NCI-H345 treated with DMSO at 0.1 percent for 48 hours (cell line): ENCODE measurements at regions not wholly inside any gene's neighbourhood (a gene's known extent, or its start where the extent isn't known, plus 50 kb on each side); places are given as distances from the start of the nearest gene placed in this dataset.
A peak's percentile ranks its signal among the peaks of the same experiment; 100 is the strongest.

Experiments used
- DNase-seq: peaks from one replicate; lab custom pipeline; 2025; ENCODE audit not compliant: unreplicated experiment; lab: John Stamatoyannopoulos, UW

DNA sequence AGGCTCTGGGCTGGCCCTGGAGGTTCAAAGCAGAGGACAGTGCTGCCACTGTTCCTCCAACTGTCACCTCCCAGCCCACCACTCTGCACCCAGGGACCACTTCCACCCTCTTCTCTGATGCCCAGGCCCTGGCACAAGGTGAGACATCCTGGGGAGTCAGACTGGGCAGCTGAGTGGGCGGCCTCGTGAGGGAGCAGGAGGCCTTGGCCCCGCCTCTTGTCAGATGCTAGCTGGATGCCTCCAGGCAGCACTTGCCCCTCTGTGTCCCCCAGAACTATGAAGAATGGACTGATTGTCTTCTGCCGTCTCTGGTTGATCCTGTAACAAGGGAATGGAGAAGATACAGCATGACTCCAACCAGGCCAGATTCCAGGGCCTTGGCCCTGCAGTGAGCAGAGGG is 191.0 kb upstream of the LINGO1 start:
- DNase-seq = no peak

DNA sequence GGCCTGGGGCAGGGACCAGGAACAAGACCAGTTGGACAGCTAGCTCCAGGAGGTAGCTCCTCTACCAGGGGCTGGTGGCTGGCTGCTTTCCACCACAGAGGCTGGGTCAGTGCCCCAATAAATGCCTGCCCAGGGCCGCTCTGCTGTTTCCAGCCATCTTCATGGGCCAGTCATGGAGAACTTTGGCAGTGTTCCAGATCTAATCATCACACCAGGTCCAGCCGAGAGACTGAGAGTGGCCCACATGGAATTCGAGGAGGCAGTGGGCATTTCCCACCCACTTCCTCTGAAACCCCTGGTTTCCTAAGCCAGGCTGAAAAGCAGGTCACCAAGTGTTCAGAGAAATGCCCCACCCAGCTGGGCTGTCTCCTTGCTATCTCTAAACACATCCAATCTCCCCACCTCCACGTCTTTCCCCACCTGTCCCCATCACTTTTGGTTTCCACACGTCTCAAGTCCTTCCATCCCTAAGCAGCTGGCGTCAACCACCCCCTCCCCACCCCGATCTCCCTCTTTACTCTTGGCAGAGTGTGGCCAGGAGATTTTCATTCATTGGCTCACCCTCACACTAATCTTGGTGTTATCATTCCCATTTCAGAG is 190.0 kb upstream of the LINGO1 start:
- DNase-seq = no peak

DNA sequence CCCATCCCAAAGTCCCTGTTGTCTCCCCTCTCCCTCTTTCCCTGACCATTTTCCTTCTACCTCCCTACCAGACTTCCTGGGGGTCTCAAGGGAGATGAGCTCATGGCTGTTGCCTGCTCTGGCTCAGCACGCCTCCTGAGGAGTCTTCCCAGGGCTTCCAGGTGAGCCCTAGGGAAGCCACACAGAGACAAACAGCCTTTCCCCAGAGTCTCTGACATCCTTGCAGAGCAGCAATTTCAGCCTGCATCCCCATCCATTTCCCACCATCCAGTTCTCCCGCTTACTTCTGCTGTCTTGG is 189.2 kb upstream of the LINGO1 start:
- no peak for DNase-seq

DNA sequence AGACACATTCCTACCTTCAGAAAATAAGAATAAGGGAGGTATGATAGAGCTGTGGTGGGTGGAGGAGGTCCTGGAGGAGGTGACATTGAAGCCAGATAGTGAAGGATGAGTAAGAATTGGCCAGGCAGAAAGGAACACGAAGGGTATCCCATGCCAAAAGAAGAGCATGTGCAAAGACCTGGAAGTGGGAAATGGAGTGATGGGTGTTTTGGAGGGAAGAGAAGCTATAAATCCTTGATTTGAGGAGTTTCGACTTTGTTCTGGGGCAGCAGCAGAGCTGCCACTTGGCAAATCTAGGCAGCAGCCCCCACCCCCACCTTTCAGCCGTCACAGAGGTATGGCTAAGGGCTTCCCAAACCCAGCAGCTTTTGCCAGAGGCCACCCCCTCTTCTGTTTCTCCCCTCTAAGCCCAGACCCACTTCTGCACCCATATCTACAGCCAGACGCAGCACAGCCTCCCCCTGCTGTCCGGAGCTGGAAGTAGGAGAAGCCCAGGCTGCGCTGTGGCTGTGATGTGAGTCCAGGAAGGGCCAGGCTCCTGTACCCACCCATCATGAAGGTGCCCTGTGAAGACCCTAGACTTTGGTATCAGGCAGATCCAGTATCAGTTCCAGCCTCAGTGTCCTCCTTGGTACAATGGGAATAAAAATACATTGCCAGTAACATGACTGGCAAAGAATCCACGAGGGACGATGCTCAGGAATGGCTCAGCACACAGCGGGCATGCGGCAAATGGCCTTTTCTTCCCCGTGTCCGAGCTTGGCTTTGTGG is 188.7 kb upstream of the LINGO1 start:
- peak; percentile 8 for DNase-seq

DNA sequence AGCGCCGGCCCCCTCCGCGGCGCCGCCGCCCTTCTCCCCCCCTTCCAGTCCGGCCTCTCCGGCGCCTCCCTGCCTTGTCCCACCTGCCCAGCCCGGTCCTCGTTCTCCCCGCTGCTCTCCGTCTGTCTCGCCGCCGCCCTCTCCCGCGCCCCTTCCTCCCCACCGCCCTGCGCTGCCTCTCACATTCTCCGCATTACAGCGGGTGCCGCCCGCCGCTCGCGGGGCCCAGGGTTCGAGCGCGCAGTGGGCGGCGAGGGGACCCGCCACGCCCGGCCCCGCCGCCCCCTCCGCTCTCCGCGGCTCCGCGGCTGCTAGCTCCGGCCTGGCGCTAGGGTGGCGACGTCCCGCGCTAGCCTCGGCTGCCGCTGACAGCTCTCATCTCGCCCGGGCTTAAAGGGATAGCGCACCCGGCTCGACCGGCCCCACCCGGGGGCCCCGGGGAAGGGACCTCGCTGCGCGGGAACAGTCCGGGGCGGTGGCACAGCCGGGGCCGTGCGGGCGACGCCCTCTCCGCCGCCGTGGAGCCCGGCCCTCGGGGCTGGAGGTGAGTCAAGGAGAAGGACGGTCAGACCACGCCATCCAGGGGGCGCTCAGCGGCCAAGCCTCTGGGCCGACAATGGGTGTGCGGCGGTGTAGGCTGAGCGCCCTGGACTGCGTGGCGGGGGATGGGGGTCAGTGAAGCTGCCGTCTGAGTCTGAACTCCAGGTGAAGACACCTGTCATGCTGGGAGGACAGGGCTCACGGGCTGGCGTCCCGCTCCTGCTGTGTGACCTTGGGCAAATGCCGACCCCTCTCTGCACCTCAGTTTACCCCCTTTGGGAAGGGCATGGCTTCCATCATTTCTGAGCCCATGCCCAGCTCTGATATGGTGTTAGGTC is 187.4 kb upstream of the LINGO1 start:
- DNase-seq = no peak

DNA sequence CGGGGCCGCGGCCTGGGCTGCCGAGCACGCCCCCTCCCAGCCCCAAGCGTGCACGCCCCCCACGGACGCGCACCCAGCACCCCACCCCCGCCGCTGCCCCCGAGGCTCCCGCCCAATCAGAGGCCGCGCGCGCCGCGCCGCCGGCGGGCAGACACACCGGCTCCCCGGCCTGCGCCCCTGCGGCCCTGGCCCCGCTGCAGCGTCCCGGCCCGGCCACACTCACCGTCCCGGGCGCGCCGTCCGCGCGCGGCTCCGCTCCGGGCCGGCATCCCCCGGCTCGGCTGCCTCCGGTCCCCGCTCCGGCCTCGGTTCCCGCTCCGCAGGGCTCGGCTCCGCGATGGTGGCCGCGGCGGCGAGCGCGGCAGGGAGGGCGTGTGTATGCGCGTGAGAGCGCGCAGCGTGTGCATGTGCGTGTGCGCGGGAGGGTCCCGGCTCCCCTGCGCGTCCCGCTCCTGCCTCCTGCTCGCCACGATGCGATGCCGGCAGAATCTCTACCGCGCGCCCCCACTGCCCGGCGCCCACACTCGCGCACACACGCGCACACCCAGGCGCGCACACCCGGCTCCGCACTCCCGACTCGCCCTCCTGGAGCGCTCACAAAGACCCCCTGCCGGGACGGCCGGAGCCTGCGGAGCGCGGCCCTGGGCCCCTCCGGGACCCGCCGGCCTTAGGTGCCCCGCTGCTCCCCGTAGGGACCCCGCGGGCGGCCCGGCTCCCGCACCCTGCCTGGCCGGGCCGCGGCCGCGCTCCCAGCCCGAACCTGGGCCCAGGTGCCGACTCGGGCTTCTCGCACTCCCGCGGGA is 186.5 kb upstream of the LINGO1 start:
- no peak for DNase-seq

DNA sequence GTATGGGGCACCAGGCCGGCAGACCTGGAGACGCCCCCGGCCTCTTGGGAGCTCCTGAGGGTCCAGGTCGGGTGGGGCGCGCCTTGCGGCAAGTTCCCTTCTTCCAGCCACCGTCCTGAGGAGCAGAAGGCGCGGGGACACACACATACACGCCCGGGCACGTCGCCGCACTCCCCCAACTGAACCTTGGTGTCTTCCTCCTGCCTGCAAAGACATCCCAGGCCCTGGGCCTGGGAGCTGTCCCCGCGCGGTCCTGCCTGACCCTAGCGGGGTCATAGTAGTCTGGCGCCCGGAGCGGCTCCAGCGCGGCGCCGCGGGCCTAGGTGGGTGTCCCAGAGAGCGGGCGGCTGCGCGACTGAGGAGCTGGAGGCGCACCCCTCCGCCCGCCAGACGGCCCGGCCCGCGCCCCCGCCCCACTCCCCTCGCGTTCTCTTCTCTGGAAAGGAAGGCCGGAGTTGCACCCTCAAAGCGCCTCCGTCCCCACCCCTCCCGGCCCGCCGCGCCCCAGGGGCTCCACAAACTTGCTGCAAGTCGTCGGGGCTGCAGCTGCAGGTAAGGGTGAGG is 185.9 kb upstream of the LINGO1 start:
- no peak for DNase-seq

DNA sequence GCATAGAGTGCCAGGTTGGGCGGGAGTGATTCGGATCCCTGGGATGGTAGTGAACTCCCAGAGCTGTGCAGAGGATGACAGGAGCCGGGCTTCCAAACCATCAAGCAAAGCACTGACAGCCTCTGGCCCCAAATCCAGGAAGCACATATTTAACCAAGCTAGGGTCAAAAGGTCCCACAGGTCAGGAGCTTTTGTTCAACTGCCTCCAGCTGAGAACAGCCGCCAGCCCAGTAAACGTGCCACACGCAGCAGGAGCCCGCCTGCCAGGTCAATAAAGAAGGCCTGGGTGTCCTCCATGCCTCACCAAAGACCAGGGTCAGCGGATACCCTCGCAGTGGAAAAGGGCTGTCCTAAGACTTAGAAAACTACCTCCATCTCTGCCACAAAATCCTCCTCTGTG is 184.7 kb upstream of the LINGO1 start:
- DNase-seq = no peak

DNA sequence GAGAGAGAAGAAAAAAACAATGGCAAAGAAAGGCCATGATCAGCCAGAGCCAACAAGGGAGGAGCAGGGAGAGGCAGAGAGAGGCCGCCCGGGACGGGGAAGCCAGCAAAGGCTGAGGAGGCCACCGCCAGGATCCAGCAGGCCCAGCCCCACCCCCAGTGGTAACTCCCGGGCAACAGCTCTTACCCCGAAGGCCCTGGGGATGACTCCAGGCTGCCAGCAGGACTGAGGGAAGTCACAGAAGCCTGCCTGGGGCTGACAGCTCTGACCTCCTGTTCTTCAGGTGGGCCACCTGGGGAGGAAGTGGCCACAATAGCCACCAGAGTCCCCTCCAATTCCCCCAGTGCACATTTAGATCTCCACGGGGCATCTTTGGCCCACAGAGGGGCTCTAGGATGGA is 184.3 kb upstream of the LINGO1 start:
- DNase-seq = no peak

DNA sequence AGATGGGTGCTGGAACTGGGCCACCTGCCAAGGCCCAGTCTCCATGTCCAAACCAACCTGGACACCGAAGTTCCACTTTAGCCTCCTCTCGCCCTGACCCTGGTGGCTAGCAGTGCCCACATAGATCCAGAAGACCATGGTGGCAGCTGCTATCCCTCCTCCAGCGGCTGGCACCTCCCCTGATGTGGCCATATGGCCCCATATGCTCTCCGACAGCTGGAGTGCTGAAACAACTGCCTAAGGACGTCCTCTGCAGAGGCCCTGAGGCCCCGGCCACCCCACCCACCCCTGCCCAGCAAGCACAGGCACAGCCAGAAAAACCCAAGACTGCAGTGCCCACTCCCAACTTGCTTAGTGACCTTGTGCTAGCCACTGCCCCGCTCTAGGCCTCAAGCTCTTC is 182.3 kb upstream of the LINGO1 start:
- no peak for DNase-seq

DNA sequence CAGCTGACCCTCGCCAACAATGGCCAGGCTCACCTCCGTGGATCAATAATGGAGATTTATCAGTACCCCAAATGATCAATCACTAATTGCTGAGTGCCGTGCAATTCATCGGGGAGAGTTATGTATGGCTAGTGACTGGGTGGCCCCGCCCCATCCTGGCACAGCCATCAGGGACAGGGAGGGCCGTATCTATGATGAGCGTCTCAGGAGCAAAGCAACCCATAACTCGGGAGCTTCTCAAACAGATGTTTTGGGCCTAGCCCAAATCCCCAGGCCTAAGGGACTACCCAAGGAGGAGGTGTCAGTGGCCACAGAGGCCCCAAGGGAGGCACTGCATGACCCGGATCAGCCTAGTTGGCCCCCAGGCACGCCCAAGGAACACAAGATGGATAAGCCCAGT is 180.0 kb upstream of the LINGO1 start:
- DNase-seq = no peak

DNA sequence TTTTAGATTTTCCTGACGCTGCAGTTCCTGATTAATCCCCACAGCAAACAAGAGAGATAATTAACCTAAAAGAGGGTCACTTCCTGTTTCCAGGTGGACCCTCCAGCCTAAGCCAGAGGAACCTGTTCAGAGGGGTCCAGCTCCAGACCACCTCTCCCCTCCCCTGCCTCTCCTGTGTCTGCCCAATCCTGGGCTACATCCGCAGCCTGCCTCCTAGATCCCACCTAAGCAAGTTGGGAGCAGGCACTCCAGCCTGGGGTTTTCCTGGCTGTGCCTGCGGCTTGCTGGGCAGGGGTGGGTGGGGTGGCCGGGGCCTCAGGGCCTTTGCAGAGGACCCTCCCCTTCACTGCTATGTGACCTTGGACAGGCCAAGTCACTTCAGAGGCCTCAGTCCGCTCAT is 178.6 kb upstream of the LINGO1 start:
- DNase-seq = no peak

DNA sequence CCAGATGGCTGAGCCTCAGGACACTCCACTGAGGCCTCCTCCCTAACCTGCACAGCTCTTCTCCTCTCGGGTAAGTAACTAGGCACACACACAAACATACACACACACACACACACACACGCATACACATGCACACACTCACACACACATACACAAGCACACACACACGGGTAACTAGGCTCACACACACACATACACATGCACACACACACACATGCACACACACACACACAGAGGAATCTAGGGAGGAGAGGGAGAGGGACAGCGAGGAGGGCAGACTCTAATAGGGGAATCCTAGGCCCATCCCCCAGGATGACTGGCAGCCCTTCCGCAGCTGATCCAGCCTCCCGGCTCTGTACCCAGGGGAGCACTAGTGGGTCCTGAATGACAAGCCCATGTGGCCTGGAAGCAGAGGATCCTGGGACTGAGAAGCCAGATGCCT is 177.4 kb upstream of the LINGO1 start:
- DNase-seq = no peak

DNA sequence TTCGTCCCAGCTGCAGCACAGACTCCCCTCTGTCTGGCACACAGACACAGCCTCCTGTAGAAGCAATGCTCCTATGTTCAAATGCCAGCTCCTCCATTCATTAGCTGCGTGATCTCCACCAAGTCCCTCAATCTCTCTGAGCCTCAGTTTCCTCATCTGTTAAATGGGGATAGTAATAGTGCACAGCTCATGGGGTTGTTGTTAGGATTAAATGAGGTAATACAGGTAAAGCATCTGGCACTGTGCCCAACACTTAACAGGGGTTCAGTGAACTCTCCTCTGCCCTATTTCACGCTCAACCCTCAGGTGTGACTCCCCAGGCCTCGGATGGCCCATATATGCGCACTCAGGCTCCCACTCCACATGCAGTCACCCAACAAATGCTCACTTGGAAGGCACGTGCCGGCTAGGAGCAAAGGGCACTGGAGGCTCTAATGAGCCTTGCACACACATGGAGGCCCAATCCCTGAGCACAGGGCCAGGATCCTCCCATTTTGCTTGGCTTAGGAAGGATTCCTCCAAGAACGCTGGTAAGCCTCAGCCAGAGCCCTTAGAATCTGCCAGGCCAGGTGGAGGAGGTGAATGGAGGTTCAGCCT is 176.0 kb upstream of the LINGO1 start:
- DNase-seq = no peak

DNA sequence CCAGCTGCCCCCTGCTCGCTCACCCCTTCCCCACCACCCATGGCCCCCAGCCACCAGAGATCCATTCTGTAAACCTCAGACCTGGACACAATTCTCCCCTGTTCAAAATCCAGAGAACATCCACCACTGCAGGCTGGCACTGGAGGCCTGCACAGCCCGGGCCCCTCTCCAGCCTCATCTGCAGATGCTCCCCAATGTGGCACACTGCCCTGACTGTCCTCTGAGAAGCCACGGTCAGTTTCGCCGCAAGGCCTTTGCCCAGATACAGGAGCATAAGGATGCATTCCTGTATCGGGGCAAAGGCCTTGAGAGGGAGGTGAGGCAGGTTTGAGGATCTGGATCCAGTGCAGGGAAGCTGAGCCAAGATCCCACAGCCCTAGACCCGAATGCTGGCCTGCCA is 175.4 kb upstream of the LINGO1 start:
- DNase-seq = no peak

DNA sequence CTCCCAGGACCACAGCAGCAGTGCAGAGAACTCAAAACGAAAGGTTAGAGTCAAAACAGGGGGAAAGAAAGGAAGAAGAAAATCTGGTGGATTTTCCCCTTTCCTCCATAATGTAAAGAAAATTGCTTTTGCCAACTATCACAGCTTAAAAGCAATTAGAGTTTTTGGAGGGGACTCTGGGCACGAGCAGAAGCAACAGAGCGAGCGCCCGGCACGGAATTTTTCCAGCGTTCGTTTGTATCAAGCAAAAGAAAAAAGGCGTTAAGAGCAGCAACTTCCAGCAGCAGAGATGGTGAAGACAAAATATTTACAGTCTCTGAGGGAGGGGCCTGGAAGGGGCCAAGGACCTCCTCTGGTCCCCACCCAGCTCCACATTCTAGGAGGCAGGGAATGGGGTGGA is 174.9 kb upstream of the LINGO1 start:
- DNase-seq = no peak

DNA sequence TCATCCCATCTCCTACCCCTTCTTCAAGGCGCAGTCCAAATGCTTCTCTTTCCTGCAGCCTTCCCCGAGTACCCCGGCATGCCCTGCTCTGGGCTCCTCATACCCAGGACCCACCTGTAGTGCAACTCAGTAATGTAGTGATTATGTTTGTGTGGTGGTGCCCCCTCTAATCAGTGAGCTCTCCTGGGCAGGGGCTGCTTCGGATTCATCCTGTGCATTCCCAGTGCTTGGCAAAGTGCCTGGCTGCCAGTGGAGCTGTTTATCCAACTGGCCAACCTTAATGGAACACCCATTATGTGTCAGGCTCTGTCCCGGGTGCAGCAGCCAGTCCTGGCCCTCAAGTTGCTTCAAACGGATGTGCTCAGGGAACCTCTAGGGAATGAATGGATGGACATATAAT is 174.4 kb upstream of the LINGO1 start:
- DNase-seq = no peak

DNA sequence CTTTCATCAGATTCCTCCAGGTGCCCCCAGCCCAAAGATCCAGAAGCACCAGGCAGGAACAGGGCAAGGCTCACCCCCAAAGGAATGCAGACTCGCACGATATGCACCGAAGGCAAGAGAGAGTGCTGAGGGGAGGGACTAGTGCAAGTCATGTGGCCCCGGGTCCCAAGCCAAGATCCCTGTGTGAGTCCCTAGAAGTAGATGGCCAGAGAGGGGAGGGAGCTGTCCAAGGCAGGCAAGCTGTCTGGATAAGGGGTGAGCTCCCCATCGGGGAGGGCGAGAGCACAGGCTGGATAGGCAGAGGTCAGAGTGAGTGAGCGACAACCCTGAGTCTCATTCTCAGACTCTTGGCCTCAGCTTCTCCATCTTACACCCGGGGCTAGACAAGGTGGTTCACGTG is 171.5 kb upstream of the LINGO1 start:
- no peak for DNase-seq

DNA sequence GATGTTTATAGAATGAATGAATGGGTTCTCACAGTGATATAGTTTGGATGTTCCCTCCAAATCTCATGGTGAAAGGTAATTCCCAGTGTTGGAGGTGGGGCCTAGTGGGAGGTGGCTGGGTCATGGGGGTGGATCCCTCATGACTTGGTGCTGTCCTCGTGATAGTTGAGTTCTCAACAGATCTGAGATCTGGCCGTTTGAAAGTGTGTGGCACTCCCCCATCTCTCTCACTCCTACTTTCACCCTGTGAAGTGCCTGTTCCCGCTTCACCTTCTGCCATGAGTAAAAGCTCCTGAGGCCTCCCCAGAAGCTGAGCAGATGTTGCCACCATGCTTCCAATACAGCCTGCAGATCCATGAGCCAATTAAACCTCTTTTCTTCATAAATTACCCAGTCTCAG is 170.8 kb upstream of the LINGO1 start:
- DNase-seq = no peak

DNA sequence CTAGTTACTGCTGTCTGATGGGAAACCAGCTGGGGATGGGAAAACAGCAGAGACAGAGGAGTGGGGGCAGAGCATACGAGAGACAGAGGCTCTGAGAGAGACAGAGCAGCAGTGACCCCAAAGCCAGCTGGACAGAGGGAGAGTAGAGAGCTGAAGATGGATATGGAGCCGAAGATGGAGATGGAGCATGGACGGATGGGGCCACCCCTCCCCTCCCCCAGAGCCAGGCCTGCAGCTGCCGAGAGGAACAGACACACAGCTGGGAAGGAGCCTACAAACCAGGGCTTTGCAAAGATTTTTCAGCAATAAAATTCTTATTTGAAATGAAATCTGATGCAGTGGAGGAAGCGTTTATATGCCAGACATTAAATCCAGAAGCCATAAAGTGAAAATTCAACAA is 167.6 kb upstream of the LINGO1 start:
- no peak for DNase-seq

DNA sequence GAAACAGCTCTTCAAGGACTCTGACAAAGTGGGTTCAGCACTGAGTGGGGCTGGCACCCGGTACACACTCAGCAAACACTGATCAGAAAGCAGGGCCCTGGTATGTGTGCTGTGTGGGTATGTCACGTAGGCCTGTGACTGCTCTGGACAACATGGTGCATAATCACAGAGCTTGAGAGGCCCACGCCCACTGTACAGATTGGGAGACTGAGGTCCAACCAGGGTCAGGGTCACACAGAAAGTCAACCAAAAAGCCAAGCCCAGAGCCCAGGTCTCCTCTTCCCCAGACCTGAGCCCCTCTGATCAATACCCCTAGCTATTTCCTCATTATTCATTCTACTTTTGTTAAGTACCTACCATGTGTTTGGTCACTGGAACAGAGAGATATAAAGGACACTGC is 166.1 kb upstream of the LINGO1 start:
- DNase-seq = no peak
